Memory B cell (primary cell): ENCODE measurements at regions not wholly inside any gene's neighbourhood (a gene's known extent, or its start where the extent isn't known, plus 50 kb on each side); places are given as distances from the start of the nearest gene placed in this dataset.

ENCODE experiments used
- ATAC-seq: fragments of 150-1000 bp; cut with Tn5 transposase; 2 replicates; pipeline ENCODE4 v1.10.0; 2021; ENCODE audit warnings: low read depth, mild to moderate bottlenecking, moderate library complexity
- DNase-seq, 2 donors: peaks; one replicate each; pipeline ENCODE4 v3.0.0; 2022; ENCODE audit warnings: low spot score in 2 of 2
- H3K27ac Mint-ChIP-seq: one replicate; pipeline ENCODE4 v1.8.0; 2022; ENCODE audit warnings: mild to moderate bottlenecking, moderate library complexity, mixed read lengths
- H3K27me3 Mint-ChIP-seq: one replicate; pipeline ENCODE4 v1.8.0; 2022; ENCODE audit warnings: mixed read lengths
- H3K36me3 Mint-ChIP-seq: one replicate; pipeline ENCODE4 v1.8.0; 2022; ENCODE audit warnings: mild to moderate bottlenecking, mixed read lengths
- H3K4me1 Mint-ChIP-seq: one replicate; pipeline ENCODE4 v1.8.0; 2022; ENCODE audit warnings: mixed read lengths
- H3K4me3 Mint-ChIP-seq: one replicate; pipeline ENCODE4 v1.8.0; 2022; ENCODE audit warnings: mild to moderate bottlenecking, moderate library complexity, mixed read lengths
- H3K9me3 Mint-ChIP-seq: one replicate; pipeline ENCODE4 v1.8.0; 2022; ENCODE audit warnings: mixed read lengths

DNA sequence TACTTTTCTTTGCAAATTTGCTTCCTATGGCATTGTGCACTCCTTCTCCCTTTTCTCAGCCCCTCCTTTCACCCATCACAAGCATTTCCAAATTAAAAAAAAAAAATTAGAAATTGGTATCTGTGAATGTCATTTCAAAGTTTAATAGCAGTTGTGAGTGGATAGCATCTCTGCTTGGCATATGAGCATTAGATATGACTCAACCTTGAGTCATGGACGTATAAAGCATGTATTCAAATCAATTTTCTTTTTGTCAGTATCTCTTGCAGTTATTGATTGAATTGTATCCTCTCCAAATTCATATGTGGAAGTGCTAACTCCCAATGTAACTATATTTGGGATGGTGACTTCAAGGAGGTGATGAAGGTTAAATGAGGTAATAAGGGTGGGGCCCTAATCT lies 60.1 kb upstream of the MAP3K7 start:
- no peaks in the 10 kb centered on the region for H3K36me3 Mint-ChIP-seq
- no peaks in the 10 kb centered on the region for H3K9me3 Mint-ChIP-seq
- no peak overlapping the region for H3K27ac Mint-ChIP-seq
- H3K4me1 Mint-ChIP-seq, result peaks cover 6% of the 10 kb centered on the region
- DNase-seq (no peak), ATAC-seq (no peak)
- H3K4me3 Mint-ChIP-seq, result no peak overlapping the region
- H3K27me3 Mint-ChIP-seq, result peaks cover 10% of the 10 kb centered on the region

DNA sequence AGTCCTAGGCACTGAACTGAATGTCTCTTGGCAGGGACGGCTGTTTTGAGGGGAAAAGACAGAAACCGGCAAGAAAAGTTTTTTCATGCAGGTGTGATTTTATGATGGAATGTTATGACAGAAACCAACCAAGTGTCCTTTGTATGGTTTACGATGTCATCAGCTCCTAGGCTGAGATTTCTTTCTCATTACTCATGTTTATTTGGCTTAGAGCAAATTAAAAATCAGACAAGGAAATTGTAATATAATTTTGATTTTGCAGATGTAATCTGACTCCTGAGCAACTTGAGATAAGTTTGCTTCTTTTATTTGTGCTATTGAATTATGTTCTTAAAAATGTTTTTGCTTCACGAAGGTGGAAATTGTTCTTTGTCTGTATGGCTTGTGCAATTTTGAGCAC lies 58.8 kb upstream of the MAP3K7 start:
- no peaks in the 10 kb centered on the region for H3K9me3 Mint-ChIP-seq
- no peak for DNase-seq

DNA sequence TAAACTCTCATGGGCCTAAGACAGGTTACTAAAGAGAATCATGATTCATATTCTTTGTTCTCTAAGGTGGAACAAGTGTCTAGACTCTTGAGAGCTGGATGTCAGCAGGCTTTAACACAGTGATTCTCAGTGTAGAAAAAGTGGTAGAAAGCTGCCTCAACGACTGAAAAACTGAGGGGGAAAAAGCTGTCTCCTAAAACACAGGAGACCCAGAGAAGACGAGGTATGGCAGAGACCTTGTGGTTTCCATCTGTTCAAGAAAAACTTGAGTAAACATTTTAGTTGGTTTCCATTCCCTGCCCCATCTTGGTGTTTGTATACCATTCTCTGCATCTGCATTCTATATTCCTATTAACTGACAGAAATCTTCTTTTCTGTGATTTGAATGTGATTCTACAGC lies 57.6 kb upstream of the MAP3K7 start:
- DNase-seq, result no peak
- ATAC-seq, result no peak
- H3K27ac Mint-ChIP-seq, result no peak overlapping the region
- H3K4me1 Mint-ChIP-seq, result no peaks in the 10 kb centered on the region
- H3K9me3 Mint-ChIP-seq, result peaks cover under 1% of the 10 kb centered on the region
- H3K27me3 Mint-ChIP-seq, result peaks cover 14% of the 10 kb centered on the region
- no peak overlapping the region for H3K4me3 Mint-ChIP-seq
- H3K36me3 Mint-ChIP-seq, result no peaks in the 10 kb centered on the region

More for the DNA sequence above, 58.8 kb upstream of the MAP3K7 start:
- ATAC-seq, result no peak
- Mint-ChIP-seq H3K36me3 (no peaks in the 10 kb centered on the region), H3K27me3 (peaks cover 13% of the 10 kb centered on the region), H3K4me3 (no peak overlapping the region), H3K27ac (no peak overlapping the region), H3K4me1 (peaks cover 5% of the 10 kb centered on the region)

DNA sequence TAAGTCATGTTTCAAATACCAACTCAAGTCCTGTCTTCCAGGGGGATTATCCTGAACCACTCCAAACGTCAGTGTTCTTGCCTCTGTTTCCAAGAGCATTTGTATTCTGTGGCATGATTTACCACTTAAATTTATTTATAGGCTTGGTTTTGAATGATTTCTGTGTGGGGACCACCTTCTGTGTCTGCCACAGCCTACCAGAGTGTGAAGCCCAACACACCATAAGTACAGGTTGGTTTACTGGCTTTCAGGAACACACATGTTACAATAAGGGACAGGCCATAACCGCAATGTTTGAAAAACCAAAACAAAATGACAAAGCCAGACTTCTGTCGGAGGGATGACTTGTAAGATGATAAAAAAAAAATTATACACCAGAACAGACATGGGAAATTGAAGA lies 56.5 kb upstream of the MAP3K7 start:
- DNase-seq (no peak), ATAC-seq (no peak)
- no peak overlapping the region for H3K27ac Mint-ChIP-seq
- no peak overlapping the region for H3K4me3 Mint-ChIP-seq
- H3K9me3 Mint-ChIP-seq, result peaks cover 2% of the 10 kb centered on the region
- no peaks in the 10 kb centered on the region for H3K36me3 Mint-ChIP-seq
- peaks cover 16% of the 10 kb centered on the region for H3K27me3 Mint-ChIP-seq
- no peaks in the 10 kb centered on the region for H3K4me1 Mint-ChIP-seq

DNA sequence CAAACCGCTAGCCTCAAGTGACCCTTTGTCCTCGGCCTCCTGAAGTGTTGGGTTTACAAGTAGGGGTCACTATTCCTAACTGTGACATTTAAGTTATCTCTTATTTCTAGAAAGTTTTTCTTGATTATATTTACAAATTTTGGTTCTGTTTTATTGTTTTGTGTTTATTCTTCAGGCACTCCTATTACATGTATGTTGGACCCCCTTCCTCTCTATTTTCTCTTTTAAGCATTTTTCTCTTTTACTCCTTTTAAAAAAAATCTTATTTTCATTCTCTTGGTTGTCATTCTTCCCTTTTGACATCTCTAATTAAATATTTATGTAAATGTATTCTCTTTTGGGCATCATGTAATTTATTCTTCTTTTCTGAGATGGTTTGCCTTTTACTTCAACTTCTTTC lies 50.4 kb upstream of the MAP3K7 start:
- no peak for DNase-seq
- H3K4me3 Mint-ChIP-seq, result no peak overlapping the region
- H3K9me3 Mint-ChIP-seq, result peaks cover 11% of the 10 kb centered on the region
- H3K27ac Mint-ChIP-seq, result no peak overlapping the region
- no peaks in the 10 kb centered on the region for H3K4me1 Mint-ChIP-seq
- ATAC-seq, result no peak
- peaks cover 5% of the 10 kb centered on the region for H3K27me3 Mint-ChIP-seq
- H3K36me3 Mint-ChIP-seq, result no peaks in the 10 kb centered on the region
